GM23248 (cell line): ENCODE measurements at regions not wholly inside any gene's neighbourhood (a gene's known extent, or its start where the extent isn't known, plus 50 kb on each side); places are given as distances from the start of the nearest gene placed in this dataset.

Experiments
- DNase-seq: peaks from one replicate; pipeline ENCODE4 v3.0.0-alpha.2; 2015
- H2AFZ ChIP-seq: fragments of 200-600 bp; sonication (generic); 2 replicates; pipeline ENCODE4 v1.6.1; 2016; ENCODE audit warnings: antibody characterized with exemption
- H3F3A ChIP-seq: fragments of 200-600 bp; sonication (generic); 2 replicates; pipeline ENCODE4 v1.6.1; 2016; ENCODE audit warnings: mild to moderate bottlenecking, antibody characterized with exemption, mixed run types; ENCODE audit not compliant: insufficient read depth
- H3K27ac ChIP-seq: fragments of 200-600 bp; sonication (generic); 2 replicates; pipeline ENCODE4 v1.5.1; 2016; ENCODE audit warnings: mild to moderate bottlenecking
- H3K27me3 ChIP-seq: fragments of 200-600 bp; sonication (generic); replicated peaks from 2 replicates; pipeline ENCODE4 v1.6.1; 2016; ENCODE audit warnings: mild to moderate bottlenecking; ENCODE audit not compliant: insufficient read depth
- H3K36me3 ChIP-seq: fragments of 200-600 bp; sonication (generic); 2 replicates; pipeline ENCODE4 v1.6.1; 2016; ENCODE audit warnings: low read depth, mild to moderate bottlenecking
- H3K4me1 ChIP-seq: fragments of 200-600 bp; sonication (generic); 2 replicates; pipeline ENCODE4 v1.6.1; 2016; ENCODE audit warnings: mild to moderate bottlenecking; ENCODE audit not compliant: insufficient read depth
- H3K4me2 ChIP-seq: fragments of 200-600 bp; sonication (generic); one replicate; pipeline ENCODE4 v1.6.1; 2016; ENCODE audit warnings: mild to moderate bottlenecking; ENCODE audit not compliant: unreplicated experiment
- H3K4me3 ChIP-seq: fragments of 200-600 bp; sonication (generic); 2 replicates; pipeline ENCODE4 v1.5.1; 2016; ENCODE audit warnings: mild to moderate bottlenecking
- H3K79me2 ChIP-seq: fragments of 200-600 bp; sonication (generic); 2 replicates; pipeline ENCODE4 v1.6.1; 2016; ENCODE audit warnings: mild to moderate bottlenecking; ENCODE audit not compliant: insufficient read depth
- H3K9ac ChIP-seq: fragments of 200-600 bp; sonication (generic); 2 replicates; pipeline ENCODE4 v1.6.1; 2016; ENCODE audit warnings: mild to moderate bottlenecking
- H3K9me2 ChIP-seq: fragments of 200-600 bp; sonication (generic); 2 replicates; pipeline ENCODE4 v1.6.1; 2016; ENCODE audit warnings: mixed run types, mild to moderate bottlenecking, moderate library complexity; ENCODE audit not compliant: insufficient read depth
- H3K9me3 ChIP-seq: fragments of 200-600 bp; sonication (generic); one replicate; pipeline ENCODE4 v1.6.1; 2017; ENCODE audit warnings: low read depth
- H4K20me1 ChIP-seq: fragments of 200-600 bp; sonication (generic); 2 replicates; pipeline ENCODE4 v1.6.0; 2016; ENCODE audit not compliant: insufficient read depth
- EZH2 ChIP-seq: fragments of 200-600 bp; sonication (generic); IDR thresholded peaks from 2 replicates; pipeline ENCODE4 v1.6.1; 2018; ENCODE audit warnings: antibody characterized with exemption, mild to moderate bottlenecking; ENCODE audit not compliant: insufficient read depth, poor library complexity, severe bottlenecking
- EZH2phosphoT487 ChIP-seq: fragments of 200-600 bp; sonication (generic); IDR thresholded peaks from 2 replicates; pipeline ENCODE4 v1.6.1; 2018; ENCODE audit warnings: antibody characterized with exemption, moderate library complexity, mild to moderate bottlenecking, low read depth; ENCODE audit not compliant: insufficient read depth
- WGBS, 2 experiments: methylation state at CpG; one replicate each; pipeline ENCODE4 v1.1.6; 2015 to 2017; ENCODE audit warnings: low lambda C conversion rate in 2 of 2, low coverage in 1 of 2; ENCODE audit errors: missing lambda C conversion rate in 2 of 2; 5-methylcytosine and 5-hydroxymethylcytosine counted together
- in situ Hi-C: fragments of 300-500 bp; cut with MboI; formaldehyde crosslinking; loops from 2 replicates; pipeline ENCODE4 v1.15.0; 2020

- Histone ChIP-seq H3K4me1 (no peaks in the 10 kb centered on the region), H3K4me2 (no peak overlapping the region), H2AFZ (no peak overlapping the region), H3K9me2 (no peaks in the 10 kb centered on the region), H3K4me3 (no peak overlapping the region), H3K9me3 (no peaks in the 10 kb centered on the region), H4K20me1 (no peaks in the 10 kb centered on the region), H3K27ac (no peak overlapping the region), H3F3A (no peaks in the 10 kb centered on the region), H3K9ac (no peak overlapping the region), H3K36me3 (no peaks in the 10 kb centered on the region), H3K27me3 (no peaks in the 10 kb centered on the region), H3K79me2 (peaks cover 7% of the 10 kb centered on the region; the same call in 1 of the 2 replicates)
- no peak for DNase-seq
- WGBS, 2 experiments: 23 to 25% methylated on average over 5 of the region's 5 CpGs
- TF ChIP-seq EZH2 (no peak), EZH2phosphoT487 (no peak)
- in situ Hi-C loops: no loop called here
Measured at GRCh38 chr4:184528051-184528450, 53.7 kb upstream of the IRF2 start.

GRCh38 chr4:184526228-184526627, 51.9 kb upstream of the IRF2 start:
- H3K9me2 ChIP-seq: no peaks in the 10 kb centered on the region
- no peak overlapping the region for H3K9ac ChIP-seq
- H3K4me2 ChIP-seq: no peak overlapping the region
- H4K20me1 ChIP-seq: no peaks in the 10 kb centered on the region
- no peak overlapping the region for H3K4me3 ChIP-seq
- no peak overlapping the region for H3K27ac ChIP-seq
- H3K4me1 ChIP-seq: no peaks in the 10 kb centered on the region
- TF ChIP-seq EZH2phosphoT487 (no peak), EZH2 (no peak)
- no peaks in the 10 kb centered on the region for H3K79me2 ChIP-seq
- no peaks in the 10 kb centered on the region for H3K27me3 ChIP-seq
- no peak for DNase-seq
- in situ Hi-C loops: no loop called here
- no peaks in the 10 kb centered on the region for H3K9me3 ChIP-seq
- no peaks in the 10 kb centered on the region for H3F3A ChIP-seq
- no peaks in the 10 kb centered on the region for H3K36me3 ChIP-seq
- H2AFZ ChIP-seq: no peak overlapping the region
- 59 to 70% methylated on average over 2 of the region's 2 CpGs for WGBS, 2 experiments
